Endothelial cell of umbilical vein (primary cell): ENCODE measurements at regions not wholly inside any gene's neighbourhood (a gene's known extent, or its start where the extent isn't known, plus 50 kb on each side); places are given as distances from the start of the nearest gene placed in this dataset.

Experiments used
- BruUV-seq: library from RNA; stranded (reverse); fragments of 400-500 nt; replicated peaks from 2 replicates; lab custom pipeline; 2021; lab: Mats Ljungman, UMichigan
- CTCF ChIA-PET: fragments of 300-600, 350-600 bp; sonication (Branson Sonifier 250); formaldehyde crosslinking; loops from one replicate; lab custom pipeline; 2021; ENCODE audit warnings: antibody characterized with exemption, inconsistent platforms; lab: Charles Lee
- POLR2A ChIA-PET: fragments of 300-600, 350-600 bp; sonication (Branson Sonifier 250); formaldehyde crosslinking; loops from one replicate; lab custom pipeline; 2021; ENCODE audit warnings: antibody characterized with exemption, inconsistent platforms; lab: Charles Lee
- DNase-seq: peaks from one replicate; pipeline ENCODE4 v3.0.0-alpha.2; 2011; ENCODE audit warnings: low read depth, low spot score
- FAIRE-seq: peaks from 2 replicates; lab custom pipeline; 2011; peaks lifted over from hg19 to GRCh38; lab: Jason Lieb, UNC
- H2AFZ ChIP-seq: 2 replicates; pipeline ENCODE4 v1.6.0; 2012; ENCODE audit warnings: low read depth, low read length, control low read depth, inconsistent platforms
- H3K27ac ChIP-seq: 2 replicates; pipeline ENCODE4 v1.5.1; 2011; ENCODE audit warnings: low read depth, mild to moderate bottlenecking, control low read depth, low read length, moderate library complexity; ENCODE audit not compliant: insufficient read depth
- H3K27me3 ChIP-seq, 2 experiments: 2 replicates each; pipeline versions ENCODE4 v1.6.0 to v1.6.1; 2011; ENCODE audit warnings: low read length in 2 of 2, mixed read lengths in 1 of 2; ENCODE audit not compliant: control insufficient read depth in 2 of 2, insufficient read depth in 2 of 2
- H3K36me3 ChIP-seq, 2 experiments: 2 replicates in 1 of 2; 3 replicates in 1 of 2; pipeline ENCODE4 v1.5.1; 2011; ENCODE audit warnings: low read length in 2 of 2, mild to moderate bottlenecking in 1 of 2, moderate library complexity in 1 of 2; ENCODE audit not compliant: control insufficient read depth in 2 of 2, insufficient read depth in 2 of 2; ENCODE audit errors: extremely low read depth in 1 of 2
- H3K4me1 ChIP-seq: 3 replicates; pipeline ENCODE4 v1.5.1; 2011; ENCODE audit warnings: mild to moderate bottlenecking, low read length; ENCODE audit not compliant: control insufficient read depth, insufficient read depth; ENCODE audit errors: extremely low read depth
- H3K4me2 ChIP-seq: 2 replicates; pipeline ENCODE4 v1.6.1; 2011; ENCODE audit warnings: low read length, control low read depth, mixed read lengths; ENCODE audit not compliant: insufficient read depth
- H3K4me3 ChIP-seq, 3 experiments: fragments of 200-600 bp in 1 of 3; sonication (generic), shearing (Covaris generic) in 1 of 3; replicated peaks in 1 of 3; 2 replicates each; pipeline ENCODE4 v1.5.1; 2011 to 2016; ENCODE audit warnings: control low read depth in 3 of 3, low read length in 3 of 3, mild to moderate bottlenecking in 2 of 3, inconsistent platforms in 1 of 3, low read depth in 1 of 3, moderate library complexity in 1 of 3; ENCODE audit not compliant: insufficient read depth in 1 of 3
- H3K79me2 ChIP-seq: 2 replicates; pipeline ENCODE4 v1.6.0; 2012; ENCODE audit warnings: low read length, inconsistent platforms; ENCODE audit not compliant: control insufficient read depth, insufficient read depth
- H3K9ac ChIP-seq: replicated peaks from 2 replicates; pipeline ENCODE3; 2011; ENCODE audit warnings: low read length, control low read depth; ENCODE audit not compliant: insufficient read depth; ENCODE audit errors: extremely low read depth
- H3K9me1 ChIP-seq: replicated peaks from 3 replicates; pipeline ENCODE4 v1.6.0; 2011; ENCODE audit warnings: mild to moderate bottlenecking, low read length; ENCODE audit not compliant: control insufficient read depth, insufficient read depth; ENCODE audit errors: extremely low read depth
- H3K9me3 ChIP-seq: replicated peaks from 2 replicates; pipeline ENCODE4 v1.5.1; 2012; ENCODE audit warnings: low read length, inconsistent platforms; ENCODE audit not compliant: control insufficient read depth, insufficient read depth
- H4K20me1 ChIP-seq: replicated peaks from 2 replicates; pipeline ENCODE3; 2011; ENCODE audit warnings: mild to moderate bottlenecking, low read length; ENCODE audit not compliant: control insufficient read depth, insufficient read depth; ENCODE audit errors: extremely low read depth
- EZH2 ChIP-seq: IDR thresholded peaks from 2 replicates; pipeline ENCODE4 v1.6.1; 2012; ENCODE audit warnings: borderline replicate concordance, low read depth, mild to moderate bottlenecking, moderate library complexity, low read length, inconsistent platforms; ENCODE audit not compliant: severe bottlenecking
- FOS ChIP-seq: IDR thresholded peaks from 2 replicates; pipeline ENCODE4 v1.6.1; 2011; ENCODE audit warnings: mild to moderate bottlenecking, low read length, moderate library complexity, borderline replicate concordance; ENCODE audit not compliant: insufficient read depth
- GATA2 ChIP-seq: IDR thresholded peaks from 2 replicates; pipeline ENCODE4 v1.7.0; 2011; ENCODE audit warnings: low read depth, mild to moderate bottlenecking, moderate library complexity, mixed read lengths, low read length; ENCODE audit not compliant: insufficient read length, insufficient read depth
- JUN ChIP-seq: IDR thresholded peaks from 2 replicates; pipeline ENCODE4 v1.6.1; 2011; ENCODE audit warnings: borderline replicate concordance, low read depth; ENCODE audit not compliant: insufficient read length, insufficient read depth
- MYC ChIP-seq: IDR thresholded peaks from one replicate; pipeline ENCODE4 v1.6.1; 2011; ENCODE audit warnings: mild to moderate bottlenecking, low read depth, low read length
- POLR2A ChIP-seq: IDR thresholded peaks from 2 replicates; pipeline ENCODE4 v1.6.1; 2012; ENCODE audit warnings: low read depth, mild to moderate bottlenecking, control low read depth, low read length
- POLR2AphosphoS5 ChIP-seq: IDR thresholded peaks from 2 replicates; pipeline ENCODE4 v1.6.1; 2012; ENCODE audit warnings: low read depth, mild to moderate bottlenecking, control low read depth, low read length, moderate library complexity; ENCODE audit not compliant: insufficient read depth
- dilution Hi-C: fragments of 300-500 bp; cut with MboI; formaldehyde crosslinking; loops from one replicate; pipeline ENCODE4 v1.15.0; 2019; ENCODE audit warnings: low sequenced_read_pairs; ENCODE audit not compliant: extremely low pct_ligation_motif_present
- intact Hi-C: fragments of 100-400 bp; cut with micrococcal nuclease; formaldehyde crosslinking; loops from one replicate; pipeline ENCODE4 v1.10.0; 2022
- TF ChIP-seq, protein P1 (sequence below): IDR thresholded peaks from 2 replicates; pipeline ENCODE4 v1.6.1; 2011; ENCODE audit not compliant: insufficient read depth, insufficient read length

DNA sequence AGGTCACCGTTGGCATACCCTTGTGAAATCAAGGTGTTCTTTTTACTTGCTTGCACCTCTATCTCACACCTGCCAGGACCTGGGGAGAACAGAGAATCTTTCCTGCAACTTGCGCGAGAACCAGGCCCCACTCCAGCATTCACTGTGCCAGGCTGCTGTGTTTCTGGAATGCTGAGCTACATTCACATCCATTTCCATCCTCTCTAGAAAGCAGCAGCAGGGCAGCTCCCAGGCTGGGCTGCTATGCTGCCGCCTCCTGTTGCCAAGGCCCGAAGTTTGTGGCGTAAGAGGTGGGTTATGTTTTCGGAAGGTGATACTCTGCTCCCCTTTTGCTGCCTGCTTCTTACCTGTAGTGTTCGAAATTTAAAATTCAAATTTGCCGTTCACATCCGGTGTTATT is 464.1 kb downstream of the KLF5 start:
- no peak overlapping the region for H3K27ac ChIP-seq
- CTCF ChIA-PET: no interaction called here
- no peak for DNase-seq
- H3K36me3 ChIP-seq: no peaks in the 10 kb centered on the region
- no peak for FAIRE-seq
- intact Hi-C loops (no loop called here), dilution Hi-C loops (no loop called here)
- H3K79me2 ChIP-seq: no peaks in the 10 kb centered on the region
- H3K4me2 ChIP-seq: no peak overlapping the region
- H4K20me1 ChIP-seq: no peaks in the 10 kb centered on the region
- H3K4me3 ChIP-seq: no peak overlapping the region
- H2AFZ ChIP-seq: no peak overlapping the region
- no peak for TF ChIP-seq POLR2A
- no peak for TF ChIP-seq POLR2AphosphoS5
- TF ChIP-seq, protein P1, sequence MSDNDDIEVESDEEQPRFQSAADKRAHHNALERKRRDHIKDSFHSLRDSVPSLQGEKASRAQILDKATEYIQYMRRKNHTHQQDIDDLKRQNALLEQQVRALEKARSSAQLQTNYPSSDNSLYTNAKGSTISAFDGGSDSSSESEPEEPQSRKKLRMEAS: no peak
- TF ChIP-seq MYC: no peak
- no peak for TF ChIP-seq JUN
- no peak for TF ChIP-seq FOS
- no TSS peak for BruUV-seq
- no peaks in the 10 kb centered on the region for H3K9me1 ChIP-seq
- no peaks in the 10 kb centered on the region for H3K4me1 ChIP-seq
- no peak overlapping the region for H3K9ac ChIP-seq
- no peaks in the 10 kb centered on the region for H3K27me3 ChIP-seq
- H3K9me3 ChIP-seq: no peaks in the 10 kb centered on the region
- POLR2A ChIA-PET: no interaction called here

DNA sequence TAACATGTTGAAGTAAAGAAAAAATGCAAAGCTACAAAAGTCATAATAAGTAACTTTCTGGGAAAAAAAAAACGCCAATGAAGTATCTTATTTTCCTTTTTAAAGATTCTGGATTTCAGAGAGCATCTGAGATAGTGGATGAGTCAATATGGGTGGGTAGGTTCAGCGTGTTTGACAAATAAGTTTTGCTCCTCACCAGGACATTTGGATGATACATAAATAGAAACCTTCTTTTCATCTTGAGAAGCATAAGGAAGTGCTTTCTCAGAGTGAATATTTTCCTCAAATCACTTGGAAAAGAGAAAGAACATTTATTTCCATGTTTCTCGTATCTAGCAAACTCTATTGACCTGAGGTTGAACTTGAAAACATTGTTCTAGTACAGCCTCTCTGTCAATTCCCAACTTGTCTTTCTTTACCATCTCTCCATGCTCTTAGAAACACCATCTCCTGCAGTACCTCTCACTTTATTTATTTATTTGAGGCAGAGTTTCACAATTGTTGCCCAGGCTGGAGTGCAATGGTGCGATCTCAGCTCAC is 463.2 kb downstream of the KLF5 start:
- Histone ChIP-seq H3K9ac (no peak overlapping the region), H3K9me3 (no peaks in the 10 kb centered on the region), H3K9me1 (no peaks in the 10 kb centered on the region), H3K79me2 (no peaks in the 10 kb centered on the region), H3K4me3 (no peak overlapping the region), H3K36me3 (no peaks in the 10 kb centered on the region), H2AFZ (no peak overlapping the region), H3K4me2 (no peak overlapping the region), H3K27ac (no peak overlapping the region), H3K4me1 (no peaks in the 10 kb centered on the region), H3K27me3 (no peaks in the 10 kb centered on the region), H4K20me1 (no peaks in the 10 kb centered on the region)
- dilution Hi-C loops (no loop called here), intact Hi-C loops (no loop called here)
- BruUV-seq: no TSS peak
- ChIA-PET POLR2A (no interaction called here), CTCF (no interaction called here)
- TF ChIP-seq FOS (no peak), GATA2 (no peak), POLR2AphosphoS5 (no peak), EZH2 (no peak), POLR2A (no peak), JUN (no peak)
- TF ChIP-seq, protein P1: no peak
- no peak for DNase-seq
- no peak for FAIRE-seq
